Skin epidermis (tissue), 12 donors: ENCODE measurements at regions not wholly inside any gene's neighbourhood (a gene's known extent, or its start where the extent isn't known, plus 50 kb on each side); places are given as distances from the start of the nearest gene placed in this dataset.
A peak's percentile ranks its signal among the peaks of the same experiment; 100 is the strongest.

Source experiments
- H3K27ac ChIP-seq, 21 experiments: fragments of 200-600 bp; sonication (generic) in 11 of 21; one replicate each; pipeline ENCODE4 v1.5.0; 2020; ENCODE audit warnings: mild to moderate bottlenecking in 3 of 21, inconsistent platforms in 2 of 21, moderate library complexity in 2 of 21
- H3K4me3 ChIP-seq, 7 experiments: fragments of 200-600 bp; sonication (generic) in 2 of 7; one replicate each; pipeline ENCODE4 v1.5.0; 2020; ENCODE audit warnings: inconsistent platforms in 2 of 7, mild to moderate bottlenecking in 2 of 7, moderate library complexity in 1 of 7

DNA sequence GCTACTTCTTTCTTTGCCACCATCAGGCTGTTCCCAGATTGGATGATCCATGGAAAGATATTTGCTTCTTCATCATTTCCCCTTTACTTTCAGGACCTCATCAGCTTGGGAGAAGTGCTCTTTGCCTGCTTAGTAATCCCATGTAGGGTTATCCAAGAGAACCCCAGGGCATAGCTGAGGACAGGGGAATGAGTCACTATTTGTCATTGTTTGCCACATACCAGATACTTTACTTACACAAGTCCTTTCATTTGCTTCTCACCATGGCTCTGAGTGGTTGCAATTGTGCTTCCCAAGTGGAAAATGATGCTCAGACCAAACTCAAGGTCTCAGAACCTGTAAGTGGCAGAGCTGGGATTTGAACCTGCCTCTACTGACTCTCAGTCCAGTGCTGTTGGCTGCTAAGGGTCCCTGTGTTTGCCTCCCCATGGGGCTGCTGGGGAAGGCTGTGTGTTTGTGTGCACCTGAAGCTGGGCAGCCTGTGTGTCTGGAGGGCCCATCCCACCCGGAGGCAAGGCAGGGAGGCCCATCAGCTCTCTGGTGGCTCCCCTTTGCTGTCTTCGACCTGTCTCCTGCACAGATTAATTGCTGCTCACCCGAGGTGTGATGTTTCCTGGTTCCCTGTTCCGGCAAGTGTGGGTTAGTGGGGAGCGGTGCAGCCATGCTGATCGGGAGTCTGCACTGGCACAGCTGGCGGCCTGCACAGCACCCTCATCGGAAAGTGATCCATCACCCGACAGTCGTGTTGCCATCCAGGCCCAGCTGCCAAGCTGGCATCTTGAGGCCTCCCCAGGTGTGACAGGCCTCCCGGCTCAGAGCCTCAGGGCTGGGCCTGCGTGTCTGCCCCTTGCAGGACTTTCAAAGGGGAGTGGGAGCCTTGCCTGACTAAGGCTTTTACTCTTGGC is 228.8 kb downstream of the DHX35 start:
- Histone ChIP-seq H3K27ac (peak overlapping the region in 1 of 21 experiments; percentile 18), H3K4me3 (no peak overlapping the region)

DNA sequence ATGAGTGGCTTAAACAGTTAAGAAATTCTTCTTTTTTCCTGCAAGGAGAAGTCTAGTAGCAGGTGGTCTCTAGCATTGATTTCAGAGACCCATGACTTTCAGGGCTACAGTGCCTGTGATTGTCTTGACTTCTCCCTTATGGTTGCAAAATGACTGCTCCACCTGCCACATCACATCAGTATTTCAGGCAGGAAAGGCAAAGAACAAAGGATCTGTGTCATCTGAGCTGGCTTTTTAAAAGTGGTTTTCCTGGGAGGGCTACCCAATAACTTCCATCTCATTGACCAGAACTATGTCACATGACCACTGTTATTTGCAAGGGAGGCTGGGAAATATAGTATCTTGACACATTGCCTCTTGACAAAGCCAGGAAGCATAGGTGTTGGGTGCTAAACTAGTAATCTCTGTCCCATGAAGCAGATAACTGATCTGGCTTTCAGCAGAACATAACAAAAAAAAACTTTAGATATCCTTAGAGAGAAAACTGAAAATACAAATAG is 226.2 kb downstream of the DHX35 start:
- H3K4me3 ChIP-seq, result no peak overlapping the region
- no peak overlapping the region for H3K27ac ChIP-seq

DNA sequence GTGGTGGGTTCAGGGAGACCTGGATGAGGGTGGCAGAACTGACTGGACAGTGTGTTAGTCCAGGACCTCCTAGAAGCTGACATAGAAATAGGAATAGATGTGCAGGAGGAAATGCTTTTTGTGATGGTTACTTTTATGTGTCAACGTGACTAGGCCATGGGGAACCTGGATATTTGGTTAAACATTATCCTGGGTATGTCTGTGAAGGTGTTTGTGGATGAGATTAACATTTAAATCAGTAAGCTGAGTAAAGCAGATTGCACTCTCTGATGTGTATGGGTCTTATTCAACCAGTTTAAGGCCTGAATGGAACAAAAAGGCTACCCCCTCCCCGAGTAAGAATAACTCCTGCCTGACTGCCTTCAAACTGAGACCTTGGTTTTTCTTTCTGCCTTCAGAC is 219.3 kb downstream of the DHX35 start:
- Histone ChIP-seq H3K27ac (no peak overlapping the region), H3K4me3 (no peak overlapping the region)

DNA sequence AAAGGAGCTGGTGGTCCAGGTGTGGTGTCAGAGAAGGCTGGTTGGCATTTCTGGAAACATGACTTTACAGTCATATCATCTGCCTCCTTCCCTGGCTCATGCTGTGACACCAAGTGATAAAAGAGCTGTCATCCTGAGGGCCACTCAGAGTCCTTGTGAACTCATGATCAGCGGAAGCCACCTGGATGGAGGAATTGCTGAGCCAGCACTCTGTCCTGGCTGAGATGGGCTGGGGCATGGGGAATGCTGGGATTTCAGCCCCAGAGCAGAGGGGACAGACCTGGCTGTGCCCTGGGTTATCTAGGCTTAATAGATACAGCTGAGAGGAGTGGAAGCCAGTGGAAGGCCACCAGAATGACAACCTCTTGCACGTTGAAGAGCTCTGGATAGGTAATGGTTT is 214.3 kb downstream of the DHX35 start:
- no peak overlapping the region for H3K4me3 ChIP-seq
- no peak overlapping the region for H3K27ac ChIP-seq

- Histone ChIP-seq H3K4me3 (no peak overlapping the region), H3K27ac (no peak overlapping the region)
Observed at GRCh38 chr20:39170896-39171463, 208.8 kb downstream of the DHX35 start.

DNA sequence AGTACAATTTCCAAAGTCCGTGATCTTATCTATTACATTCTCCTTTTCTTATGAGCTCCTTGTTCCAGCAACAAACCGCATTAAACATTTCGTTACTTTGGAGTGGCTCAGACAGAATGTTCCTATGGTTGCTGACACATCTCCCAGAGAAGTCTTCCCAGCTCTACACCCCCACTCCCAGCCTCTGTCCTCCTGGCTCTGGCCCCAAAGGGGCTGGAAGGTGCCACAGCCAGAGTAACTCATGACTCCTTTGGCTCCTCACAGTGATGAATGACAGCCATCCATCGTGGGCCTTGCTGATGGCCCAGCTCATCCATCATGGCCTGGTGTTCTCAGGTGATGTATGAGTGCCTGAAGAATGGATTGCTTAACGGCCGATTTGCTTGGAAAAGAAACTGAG is 203.0 kb downstream of the DHX35 start:
- Histone ChIP-seq H3K27ac (no peak overlapping the region), H3K4me3 (no peak overlapping the region)

DNA sequence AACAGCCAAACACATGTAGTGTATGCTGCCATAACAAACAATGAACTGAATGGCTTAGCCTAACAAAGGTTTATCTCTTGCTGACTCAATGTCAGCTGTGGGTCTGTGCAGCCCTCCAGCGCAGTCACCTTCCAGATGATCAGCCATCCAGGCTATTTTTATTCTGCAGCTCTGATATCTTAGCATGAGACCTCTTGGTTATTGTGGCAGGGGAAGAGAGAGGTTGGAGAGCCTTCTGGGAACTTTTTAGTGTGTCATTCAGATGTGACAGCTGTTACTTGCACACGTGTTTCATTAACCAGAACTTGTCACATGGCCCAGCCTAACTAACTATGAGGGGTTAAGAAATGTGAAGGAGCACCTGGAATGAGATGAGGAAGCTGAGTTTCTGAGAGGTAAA is 202.5 kb downstream of the DHX35 start:
- Histone ChIP-seq H3K27ac (no peak overlapping the region), H3K4me3 (no peak overlapping the region)

GRCh38 chr20:39163993-39164392 is 201.8 kb downstream of the DHX35 start:
- no peak overlapping the region for H3K27ac ChIP-seq
- no peak overlapping the region for H3K4me3 ChIP-seq

GRCh38 chr20:39161900-39162299 is 199.8 kb downstream of the DHX35 start:
- Histone ChIP-seq H3K4me3 (no peak overlapping the region), H3K27ac (no peak overlapping the region)

DNA sequence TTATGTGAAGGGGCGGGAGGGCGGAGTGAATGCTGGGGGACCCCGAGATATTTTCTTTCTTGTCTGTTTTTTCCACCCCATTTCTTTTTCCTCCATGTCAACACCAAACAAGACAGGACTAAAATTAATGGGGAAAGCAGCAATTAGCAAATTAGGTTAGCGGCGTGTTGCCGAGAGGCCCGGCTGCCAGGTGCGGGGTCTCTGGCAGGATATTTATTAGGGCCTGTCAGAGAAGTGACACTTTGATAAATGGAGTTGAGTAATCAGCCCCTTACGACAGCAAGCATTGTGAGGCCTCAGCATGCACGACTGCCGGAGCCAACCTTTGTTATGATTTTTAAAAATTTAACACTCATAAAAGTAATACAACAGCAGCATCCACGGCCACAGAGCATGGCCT is 193.8 kb downstream of the DHX35 start:
- no peak overlapping the region for H3K27ac ChIP-seq
- no peak overlapping the region for H3K4me3 ChIP-seq

GRCh38 chr20:39152742-39153141 is 190.6 kb downstream of the DHX35 start:
- Histone ChIP-seq H3K4me3 (no peak overlapping the region), H3K27ac (no peak overlapping the region)

- Histone ChIP-seq H3K4me3 (no peak overlapping the region), H3K27ac (no peak overlapping the region)
Observed at GRCh38 chr20:39152126-39152525, 190.0 kb downstream of the DHX35 start.

GRCh38 chr20:39150501-39150900 is 188.4 kb downstream of the DHX35 start:
- no peak overlapping the region for H3K27ac ChIP-seq
- H3K4me3 ChIP-seq, result no peak overlapping the region

DNA sequence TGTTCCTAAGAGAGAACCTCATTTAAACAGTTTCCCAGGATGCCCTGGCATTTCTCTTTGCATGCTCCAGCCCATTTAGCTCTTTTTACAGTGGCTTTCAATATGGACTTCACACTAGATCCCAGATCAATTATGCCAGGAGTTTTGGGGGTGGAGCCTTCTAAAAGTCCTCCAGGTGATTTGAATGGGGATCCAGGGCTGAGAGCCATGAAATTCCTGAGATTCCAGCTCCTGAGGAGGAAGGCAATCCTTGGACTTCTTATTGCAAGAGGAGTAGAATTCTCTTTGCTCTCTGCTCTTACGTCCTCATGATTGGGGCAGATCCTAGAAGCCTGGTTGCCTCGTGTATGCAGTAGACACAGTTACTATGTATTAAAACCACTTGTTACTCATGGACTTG is 184.2 kb downstream of the DHX35 start:
- no peak overlapping the region for H3K4me3 ChIP-seq
- no peak overlapping the region for H3K27ac ChIP-seq

DNA sequence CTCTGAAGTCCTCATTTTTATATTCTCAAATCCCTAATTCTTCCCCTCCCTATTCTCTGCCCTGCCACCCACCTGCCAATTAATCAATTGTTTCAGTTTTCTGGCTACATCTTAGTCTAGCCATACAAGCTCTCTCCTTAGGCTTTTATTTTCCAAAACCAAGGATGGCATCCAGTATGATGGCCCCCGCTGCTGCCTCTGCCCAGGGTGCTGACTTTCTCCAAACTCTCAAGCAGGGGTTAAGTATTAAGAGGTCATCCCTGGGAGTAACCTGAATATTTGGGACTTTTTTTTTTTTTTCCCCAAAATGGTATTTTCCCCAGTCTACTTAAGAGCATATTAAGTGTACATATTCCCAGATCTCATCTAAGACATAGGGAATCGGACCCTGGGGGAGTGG is 183.8 kb downstream of the DHX35 start:
- no peak overlapping the region for H3K27ac ChIP-seq
- no peak overlapping the region for H3K4me3 ChIP-seq

- Histone ChIP-seq H3K4me3 (no peak overlapping the region), H3K27ac (no peak overlapping the region)
Observed at GRCh38 chr20:39144757-39145156, 182.6 kb downstream of the DHX35 start.

DNA sequence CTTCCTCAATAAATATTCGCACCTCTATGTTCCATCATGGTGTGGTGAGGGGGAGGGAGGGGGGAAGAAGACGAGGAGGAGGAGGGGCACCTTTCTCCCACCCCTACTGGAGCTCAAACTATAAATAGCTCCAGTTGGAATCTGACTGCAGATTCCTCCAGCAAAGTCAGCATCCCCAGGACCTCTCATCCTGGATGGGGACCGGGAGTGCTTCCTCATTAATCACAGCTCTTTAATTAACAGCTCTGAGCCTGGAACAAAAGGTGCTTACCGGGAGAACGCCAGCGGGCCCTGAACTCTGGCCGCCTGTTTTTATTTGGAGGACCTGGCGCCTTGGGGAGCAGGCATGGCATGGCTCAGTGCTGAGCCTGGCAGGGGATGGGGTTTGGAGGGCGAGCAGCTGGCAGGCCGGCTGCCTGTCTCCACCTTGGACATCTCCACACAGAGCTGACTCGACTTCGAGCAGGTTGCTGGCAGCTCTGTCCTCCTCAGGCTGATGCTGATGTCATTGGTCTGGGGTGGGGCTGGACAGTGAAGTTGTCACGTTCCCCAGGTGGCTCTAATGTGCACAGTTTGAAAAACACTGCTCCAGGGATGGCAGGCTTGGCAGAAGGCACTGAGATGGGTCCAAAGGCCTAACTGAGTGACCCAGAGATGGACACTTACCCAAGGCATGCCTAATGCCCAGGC is 180.4 kb downstream of the DHX35 start:
- H3K4me3 ChIP-seq, result no peak overlapping the region

DNA sequence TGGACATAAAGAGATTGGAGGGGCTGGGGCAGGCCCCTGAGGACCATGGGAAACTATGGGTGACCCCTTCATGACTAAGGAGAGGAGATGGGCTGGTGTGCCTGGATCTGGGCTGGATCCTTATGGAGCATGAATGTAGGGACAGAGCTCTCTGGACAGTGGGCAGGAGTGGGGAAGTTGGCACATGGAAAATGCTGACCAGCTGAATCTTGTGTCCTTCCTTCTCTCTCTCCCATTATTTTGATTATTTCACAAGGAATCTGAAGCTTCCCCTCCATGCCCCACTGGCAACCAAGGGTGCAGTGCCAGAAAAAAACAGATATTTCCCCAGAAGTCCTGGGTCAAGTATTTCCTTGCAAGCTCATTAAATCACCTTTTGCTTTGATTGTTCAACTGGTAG is 175.2 kb downstream of the DHX35 start:
- Histone ChIP-seq H3K27ac (no peak overlapping the region), H3K4me3 (no peak overlapping the region)

More for the DNA sequence above, 180.4 kb downstream of the DHX35 start:
- no peak overlapping the region for H3K27ac ChIP-seq

- Histone ChIP-seq H3K4me3 (no peak overlapping the region), H3K27ac (no peak overlapping the region)
Observed at GRCh38 chr20:39136798-39137197, 174.7 kb downstream of the DHX35 start.

GRCh38 chr20:39135885-39136544 is 173.9 kb downstream of the DHX35 start:
- no peak overlapping the region for H3K4me3 ChIP-seq
- H3K27ac ChIP-seq, result no peak overlapping the region
